Suprapubic skin (tissue), 3 donors: ENCODE measurements at regions not wholly inside any gene's neighbourhood (a gene's known extent, or its start where the extent isn't known, plus 50 kb on each side); places are given as distances from the start of the nearest gene placed in this dataset.

Experiments
- POLR2A ChIP-seq, 2 donors: fragments of 450-650 bp; IDR thresholded peaks; one replicate each; pipeline ENCODE4 v1.6.1; 2017; ENCODE audit warnings: antibody characterized with exemption in 2 of 2, mild to moderate bottlenecking in 2 of 2, moderate library complexity in 2 of 2
- TF ChIP-seq, protein P1 (sequence below), 2 donors: fragments of 200-600 bp in 1 of 2; fragments of 450-650 bp in 1 of 2; sonication (generic) in 1 of 2; IDR thresholded peaks; one replicate each; pipeline ENCODE4 v1.5.1; 2016 to 2019; ENCODE audit warnings: antibody characterized with exemption in 2 of 2, mild to moderate bottlenecking in 1 of 2, moderate library complexity in 1 of 2

GRCh38 chr3:10646531-10647335 is 141.3 kb upstream of the ATP2B2 start:
- no peak for TF ChIP-seq POLR2A (IDR thresholded peaks at IDR 0.05)
- TF ChIP-seq, protein P1, sequence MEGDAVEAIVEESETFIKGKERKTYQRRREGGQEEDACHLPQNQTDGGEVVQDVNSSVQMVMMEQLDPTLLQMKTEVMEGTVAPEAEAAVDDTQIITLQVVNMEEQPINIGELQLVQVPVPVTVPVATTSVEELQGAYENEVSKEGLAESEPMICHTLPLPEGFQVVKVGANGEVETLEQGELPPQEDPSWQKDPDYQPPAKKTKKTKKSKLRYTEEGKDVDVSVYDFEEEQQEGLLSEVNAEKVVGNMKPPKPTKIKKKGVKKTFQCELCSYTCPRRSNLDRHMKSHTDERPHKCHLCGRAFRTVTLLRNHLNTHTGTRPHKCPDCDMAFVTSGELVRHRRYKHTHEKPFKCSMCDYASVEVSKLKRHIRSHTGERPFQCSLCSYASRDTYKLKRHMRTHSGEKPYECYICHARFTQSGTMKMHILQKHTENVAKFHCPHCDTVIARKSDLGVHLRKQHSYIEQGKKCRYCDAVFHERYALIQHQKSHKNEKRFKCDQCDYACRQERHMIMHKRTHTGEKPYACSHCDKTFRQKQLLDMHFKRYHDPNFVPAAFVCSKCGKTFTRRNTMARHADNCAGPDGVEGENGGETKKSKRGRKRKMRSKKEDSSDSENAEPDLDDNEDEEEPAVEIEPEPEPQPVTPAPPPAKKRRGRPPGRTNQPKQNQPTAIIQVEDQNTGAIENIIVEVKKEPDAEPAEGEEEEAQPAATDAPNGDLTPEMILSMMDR (IDR thresholded peaks at IDR 0.05) = no peak
